ENCODE measurements at regions not wholly inside any gene's neighbourhood (a gene's known extent, or its start where the extent isn't known, plus 50 kb on each side); places are given as distances from the start of the nearest gene placed in this dataset.

DNA sequence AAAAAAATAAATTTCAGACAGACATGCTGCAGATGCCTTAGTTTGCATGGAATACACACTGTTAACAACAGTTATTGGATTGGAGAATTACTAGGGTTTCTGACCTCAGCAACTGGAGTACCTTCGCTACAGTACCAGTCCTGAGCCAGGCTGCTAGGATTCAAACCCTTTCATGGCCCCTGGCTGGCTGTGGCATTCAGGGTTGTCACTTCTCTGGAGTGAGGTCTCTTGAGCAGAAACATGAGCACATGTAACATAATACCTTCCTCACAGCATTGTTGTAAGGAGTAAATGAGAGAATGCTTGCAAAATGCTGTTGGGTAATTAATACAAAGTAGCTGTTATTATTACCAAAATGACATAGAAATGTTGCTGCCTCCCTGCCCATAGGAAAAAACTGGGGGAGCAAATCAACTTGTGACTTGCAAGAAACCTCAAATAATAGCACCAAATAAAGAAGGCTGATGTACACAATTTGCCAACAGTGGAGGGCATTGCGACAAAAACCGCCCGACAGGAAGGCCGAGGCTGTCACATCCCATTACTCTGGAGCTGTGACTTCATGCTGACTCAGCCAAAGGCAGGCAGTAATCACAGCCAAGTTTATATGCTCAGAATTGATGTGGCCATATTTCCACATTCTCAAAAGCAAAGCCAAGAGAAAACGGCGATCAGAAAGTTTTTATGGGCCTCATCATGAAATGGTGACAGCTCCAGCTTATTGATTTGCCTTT is 100.4 kb downstream of the RFC3 start:
- H3K4me2 ChIP-seq (ENCODE audit: low read length): no peak overlapping the region
- H3K9me3 ChIP-seq (ENCODE audit: insufficient read depth, low read length): no peaks in the 10 kb centered on the region
- H3K4me1 ChIP-seq (ENCODE audit: low read length): no peaks in the 10 kb centered on the region
- no peaks in the 10 kb centered on the region for H3K79me2 ChIP-seq (ENCODE audit: low read length)
- no peak overlapping the region for H2AFZ ChIP-seq (ENCODE audit: low read depth, low read length)
- H3K36me3 ChIP-seq (replicated peaks; ENCODE audit: low read depth, low read length): no peaks in the 10 kb centered on the region
- no peak overlapping the region for H3K9ac ChIP-seq (ENCODE audit: low read length)
- TF ChIP-seq, protein P1, sequence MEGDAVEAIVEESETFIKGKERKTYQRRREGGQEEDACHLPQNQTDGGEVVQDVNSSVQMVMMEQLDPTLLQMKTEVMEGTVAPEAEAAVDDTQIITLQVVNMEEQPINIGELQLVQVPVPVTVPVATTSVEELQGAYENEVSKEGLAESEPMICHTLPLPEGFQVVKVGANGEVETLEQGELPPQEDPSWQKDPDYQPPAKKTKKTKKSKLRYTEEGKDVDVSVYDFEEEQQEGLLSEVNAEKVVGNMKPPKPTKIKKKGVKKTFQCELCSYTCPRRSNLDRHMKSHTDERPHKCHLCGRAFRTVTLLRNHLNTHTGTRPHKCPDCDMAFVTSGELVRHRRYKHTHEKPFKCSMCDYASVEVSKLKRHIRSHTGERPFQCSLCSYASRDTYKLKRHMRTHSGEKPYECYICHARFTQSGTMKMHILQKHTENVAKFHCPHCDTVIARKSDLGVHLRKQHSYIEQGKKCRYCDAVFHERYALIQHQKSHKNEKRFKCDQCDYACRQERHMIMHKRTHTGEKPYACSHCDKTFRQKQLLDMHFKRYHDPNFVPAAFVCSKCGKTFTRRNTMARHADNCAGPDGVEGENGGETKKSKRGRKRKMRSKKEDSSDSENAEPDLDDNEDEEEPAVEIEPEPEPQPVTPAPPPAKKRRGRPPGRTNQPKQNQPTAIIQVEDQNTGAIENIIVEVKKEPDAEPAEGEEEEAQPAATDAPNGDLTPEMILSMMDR (IDR thresholded peaks at IDR 0.05; ENCODE audit: low read depth, low read length): no peak
- TF ChIP-seq EZH2phosphoT487 (IDR thresholded peaks at IDR 0.05; ENCODE audit: low read depth): no peak
- H3K27me3 ChIP-seq (ENCODE audit: low read depth, low read length): no peaks in the 10 kb centered on the region
- no peak overlapping the region for H3K27ac ChIP-seq (ENCODE audit: low read length)
- H4K20me1 ChIP-seq (ENCODE audit: insufficient read depth, low read length): no peaks in the 10 kb centered on the region
- H3K4me3 ChIP-seq (ENCODE audit: low read length): no peak overlapping the region

DNA sequence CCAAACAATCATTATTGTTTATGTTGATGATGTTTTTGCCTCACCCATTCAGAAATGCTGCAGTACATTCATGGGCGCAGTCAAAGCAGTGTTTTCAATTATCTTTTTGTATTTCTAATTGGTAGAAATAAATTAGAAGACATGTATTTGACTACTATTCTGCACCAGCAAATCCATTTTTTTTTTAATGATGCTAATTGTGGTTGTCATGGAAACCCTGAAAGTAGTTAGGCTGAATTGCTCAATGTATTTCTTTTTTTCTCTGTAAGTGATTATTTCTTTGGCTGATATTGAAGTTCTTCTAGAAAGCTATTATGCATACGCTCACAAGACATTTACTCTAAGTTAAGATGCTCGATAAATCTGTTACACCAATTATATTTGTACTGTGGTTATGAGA is 101.2 kb downstream of the RFC3 start:
- Histone ChIP-seq H3K27ac (ENCODE audit: low read length) (no peak overlapping the region), H3K79me2 (ENCODE audit: low read length) (no peaks in the 10 kb centered on the region), H4K20me1 (ENCODE audit: insufficient read depth, low read length) (no peaks in the 10 kb centered on the region), H3K9ac (ENCODE audit: low read length) (no peak overlapping the region), H3K4me1 (ENCODE audit: low read length) (no peaks in the 10 kb centered on the region), H3K27me3 (ENCODE audit: low read depth, low read length) (no peaks in the 10 kb centered on the region), H3K4me3 (ENCODE audit: low read length) (no peak overlapping the region), H2AFZ (ENCODE audit: low read depth, low read length) (no peak overlapping the region), H3K36me3 (replicated peaks; ENCODE audit: low read depth, low read length) (no peaks in the 10 kb centered on the region), H3K9me3 (ENCODE audit: insufficient read depth, low read length) (no peaks in the 10 kb centered on the region), H3K4me2 (ENCODE audit: low read length) (no peak overlapping the region)
- TF ChIP-seq EZH2phosphoT487 (IDR thresholded peaks at IDR 0.05; ENCODE audit: low read depth): no peak
- TF ChIP-seq, protein P1 (IDR thresholded peaks at IDR 0.05; ENCODE audit: low read depth, low read length): no peak

GRCh38 chr13:33925563-33925962 is 107.6 kb downstream of the RFC3 start:
- Histone ChIP-seq H3K9ac (ENCODE audit: low read length) (no peak overlapping the region), H3K79me2 (ENCODE audit: low read length) (no peaks in the 10 kb centered on the region), H2AFZ (ENCODE audit: low read depth, low read length) (no peak overlapping the region), H3K27ac (ENCODE audit: low read length) (no peak overlapping the region), H3K4me1 (ENCODE audit: low read length) (no peaks in the 10 kb centered on the region), H3K9me3 (ENCODE audit: insufficient read depth, low read length) (no peaks in the 10 kb centered on the region), H4K20me1 (ENCODE audit: insufficient read depth, low read length) (no peaks in the 10 kb centered on the region), H3K27me3 (ENCODE audit: low read depth, low read length) (no peaks in the 10 kb centered on the region), H3K4me2 (ENCODE audit: low read length) (no peak overlapping the region), H3K4me3 (ENCODE audit: low read length) (no peak overlapping the region), H3K36me3 (replicated peaks; ENCODE audit: low read depth, low read length) (peaks cover 2% of the 10 kb centered on the region)
- no peak for TF ChIP-seq EZH2phosphoT487 (IDR thresholded peaks at IDR 0.05; ENCODE audit: low read depth)
- TF ChIP-seq, protein P1 (IDR thresholded peaks at IDR 0.05; ENCODE audit: low read depth, low read length): no peak

DNA sequence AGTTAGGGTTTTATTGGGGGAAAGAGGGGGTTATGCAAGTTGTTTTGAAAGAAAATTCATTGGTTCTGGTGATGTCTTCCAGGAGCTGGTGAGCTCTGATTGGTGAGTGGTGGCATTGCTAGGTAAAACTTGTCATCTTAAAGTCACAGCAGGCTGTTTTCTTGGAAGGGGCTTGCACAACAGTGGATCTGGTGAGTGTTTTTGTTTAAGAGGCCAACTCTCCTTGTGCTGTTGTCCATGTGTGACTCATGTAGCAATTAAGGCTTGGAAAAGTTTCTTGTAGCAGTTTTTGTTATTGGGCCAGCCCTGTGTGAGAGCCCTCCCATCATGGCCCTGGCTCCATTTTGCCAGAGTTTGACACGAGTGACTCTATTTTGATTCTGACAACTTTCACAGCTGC is 109.4 kb downstream of the RFC3 start:
- TF ChIP-seq EZH2phosphoT487 (IDR thresholded peaks at IDR 0.05; ENCODE audit: low read depth): no peak
- TF ChIP-seq, protein P1 (IDR thresholded peaks at IDR 0.05; ENCODE audit: low read depth, low read length): no peak
- Histone ChIP-seq H3K4me3 (ENCODE audit: low read length) (no peak overlapping the region), H3K4me1 (ENCODE audit: low read length) (peaks cover 3% of the 10 kb centered on the region; the same call in 1 of the 2 replicates), H3K27me3 (ENCODE audit: low read depth, low read length) (no peaks in the 10 kb centered on the region), H3K9ac (ENCODE audit: low read length) (no peak overlapping the region), H3K4me2 (ENCODE audit: low read length) (no peak overlapping the region), H3K9me3 (ENCODE audit: insufficient read depth, low read length) (no peaks in the 10 kb centered on the region), H3K27ac (ENCODE audit: low read length) (no peak overlapping the region), H3K36me3 (replicated peaks; ENCODE audit: low read depth, low read length) (peaks cover 2% of the 10 kb centered on the region), H4K20me1 (ENCODE audit: insufficient read depth, low read length) (no peaks in the 10 kb centered on the region), H2AFZ (ENCODE audit: low read depth, low read length) (no peak overlapping the region), H3K79me2 (ENCODE audit: low read length) (no peaks in the 10 kb centered on the region)

All from OCI-LY3 (cell line).